ENCODE measurements at regions not wholly inside any gene's neighbourhood (a gene's known extent, or its start where the extent isn't known, plus 50 kb on each side); places are given as distances from the start of the nearest gene placed in this dataset.
"Not testable (repeated sequence)": the region's sequence is repeated elsewhere in the genome, so short reads cannot be mapped to it uniquely, and the experiment has no call there.

GRCh38 chr16:64287655-64288528 is 834.0 kb downstream of the CDH11 start:
- no peaks in the 10 kb centered on the region for H3K27me3 Mint-ChIP-seq
- H3K9me3 Mint-ChIP-seq, result peaks cover 7% of the 10 kb centered on the region
- intact Hi-C loops (cut with micrococcal nuclease), result no loop called here
- H3K4me3 Mint-ChIP-seq, result no peak overlapping the region
- H3K4me1 Mint-ChIP-seq (ENCODE audit: low read depth), result no peaks in the 10 kb centered on the region
- no peak overlapping the region for H3K27ac Mint-ChIP-seq
- no peaks in the 10 kb centered on the region for H3K36me3 Mint-ChIP-seq (ENCODE audit: low read depth)

GRCh38 chr16:64282181-64282580 is 839.7 kb downstream of the CDH11 start:
- Mint-ChIP-seq H3K27me3 (no peaks in the 10 kb centered on the region), H3K27ac (no peak overlapping the region), H3K4me1 (ENCODE audit: low read depth) (no peaks in the 10 kb centered on the region), H3K36me3 (ENCODE audit: low read depth) (no peaks in the 10 kb centered on the region), H3K9me3 (peaks cover 14% of the 10 kb centered on the region), H3K4me3 (no peak overlapping the region)
- intact Hi-C loops (cut with micrococcal nuclease), result no loop called here

DNA sequence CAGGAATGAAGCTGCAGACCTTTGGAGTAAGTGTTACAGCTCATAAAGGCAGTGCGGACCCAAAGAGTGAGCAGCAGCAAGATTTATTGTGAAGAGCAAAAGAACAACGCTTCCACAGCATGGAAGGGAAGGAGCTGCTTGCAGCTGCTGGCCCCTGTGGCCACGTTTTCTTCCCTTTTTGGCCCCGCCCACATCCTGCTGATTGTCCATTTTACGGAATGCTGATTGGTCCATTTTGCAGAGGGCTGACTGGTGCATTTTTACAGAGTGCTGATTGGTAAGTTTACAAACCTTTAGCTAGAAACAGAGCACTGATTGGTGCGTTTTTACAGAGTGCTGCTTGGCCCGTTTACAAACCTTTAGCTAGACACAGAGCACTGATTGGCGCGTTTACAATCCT is 841.5 kb downstream of the CDH11 start:
- Mint-ChIP-seq H3K27ac (no peak overlapping the region), H3K27me3 (no peaks in the 10 kb centered on the region), H3K36me3 (ENCODE audit: low read depth) (no peaks in the 10 kb centered on the region), H3K4me1 (ENCODE audit: low read depth) (no peaks in the 10 kb centered on the region), H3K4me3 (no peak overlapping the region), H3K9me3 (peaks cover 14% of the 10 kb centered on the region)
- intact Hi-C loops (cut with micrococcal nuclease), result no loop called here

GRCh38 chr16:64278196-64278595 is 843.7 kb downstream of the CDH11 start:
- Mint-ChIP-seq H3K4me1 (ENCODE audit: low read depth) (no peaks in the 10 kb centered on the region), H3K9me3 (peaks cover 7% of the 10 kb centered on the region), H3K36me3 (ENCODE audit: low read depth) (no peaks in the 10 kb centered on the region), H3K27ac (no peak overlapping the region), H3K27me3 (no peaks in the 10 kb centered on the region), H3K4me3 (no peak overlapping the region)
- intact Hi-C loops (cut with micrococcal nuclease), result no loop called here

DNA sequence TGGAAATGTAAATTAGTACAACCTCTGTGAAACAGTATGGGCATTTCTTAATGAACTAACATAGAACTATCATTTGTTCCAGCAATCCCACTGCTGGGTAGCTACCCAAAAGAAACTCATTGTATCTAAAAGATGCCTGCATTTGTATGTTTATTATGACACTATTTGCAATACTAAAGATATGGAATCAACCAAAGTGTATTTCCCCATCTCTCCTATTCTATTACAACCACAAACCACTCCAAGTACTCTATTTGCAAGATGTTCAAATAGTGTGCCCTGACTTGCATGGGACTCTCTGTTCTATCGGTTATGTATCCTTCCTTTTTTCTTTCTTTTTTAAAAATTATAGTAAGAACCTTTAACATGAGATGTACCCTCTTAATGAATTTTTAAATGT is 845.2 kb downstream of the CDH11 start:
- Mint-ChIP-seq H3K9me3 (peaks cover 13% of the 10 kb centered on the region), H3K36me3 (ENCODE audit: low read depth) (no peaks in the 10 kb centered on the region), H3K4me3 (no peak overlapping the region), H3K27ac (no peak overlapping the region), H3K27me3 (no peaks in the 10 kb centered on the region), H3K4me1 (ENCODE audit: low read depth) (no peaks in the 10 kb centered on the region)
- intact Hi-C loops (cut with micrococcal nuclease), result no loop called here

DNA sequence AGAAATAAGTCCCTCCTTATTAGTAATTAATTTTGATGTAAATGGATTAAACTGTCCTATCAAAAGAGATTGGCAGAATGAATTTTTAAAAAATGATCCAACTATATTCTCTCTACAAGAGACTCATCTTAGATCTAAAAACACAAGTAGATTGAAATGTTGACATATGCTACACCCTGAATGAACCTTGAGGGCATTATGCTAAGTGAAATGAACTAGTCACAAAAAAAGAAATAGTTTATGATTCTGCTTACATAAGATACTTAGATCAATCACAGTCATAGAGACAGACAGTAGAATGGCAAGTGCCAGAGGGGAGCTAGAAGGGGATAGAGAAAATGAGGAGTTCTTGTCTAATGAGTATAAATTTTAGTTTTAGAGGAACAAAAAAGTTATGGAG is 849.8 kb downstream of the CDH11 start:
- peaks cover 25% of the 10 kb centered on the region for H3K9me3 Mint-ChIP-seq
- H3K4me3 Mint-ChIP-seq, result no peak overlapping the region
- intact Hi-C loops (cut with micrococcal nuclease), result no loop called here
- no peaks in the 10 kb centered on the region for H3K27me3 Mint-ChIP-seq
- H3K36me3 Mint-ChIP-seq (ENCODE audit: low read depth), result no peaks in the 10 kb centered on the region
- H3K27ac Mint-ChIP-seq, result no peak overlapping the region
- no peaks in the 10 kb centered on the region for H3K4me1 Mint-ChIP-seq (ENCODE audit: low read depth)

- H3K4me1 Mint-ChIP-seq (ENCODE audit: low read depth), result no peaks in the 10 kb centered on the region
These were observed 852.1 kb downstream of the CDH11 start for GRCh38 chr16:64269756-64270155.

DNA sequence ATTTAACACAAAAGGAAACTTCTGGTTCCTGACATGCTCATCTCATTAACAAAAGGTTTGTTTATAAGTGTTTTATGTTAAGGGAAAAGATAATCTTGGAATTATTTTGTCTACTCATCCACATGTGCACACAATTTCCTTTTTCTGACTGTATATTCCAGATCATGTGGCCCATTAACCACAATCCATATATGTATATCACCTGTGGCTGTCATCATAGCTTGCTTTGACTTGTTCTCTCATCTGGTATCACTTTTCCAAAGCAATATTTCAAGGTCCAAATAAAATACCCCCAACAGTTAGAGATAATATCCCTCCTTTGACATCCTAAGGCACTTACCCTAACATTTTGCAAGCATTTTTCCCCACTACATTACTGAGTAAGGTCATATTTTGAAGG is 856.1 kb downstream of the CDH11 start:
- Mint-ChIP-seq H3K4me1 (ENCODE audit: low read depth) (no peaks in the 10 kb centered on the region), H3K27me3 (no peaks in the 10 kb centered on the region), H3K4me3 (no peak overlapping the region), H3K36me3 (ENCODE audit: low read depth) (no peaks in the 10 kb centered on the region), H3K9me3 (peaks cover 43% of the 10 kb centered on the region), H3K27ac (no peak overlapping the region)
- intact Hi-C loops (cut with micrococcal nuclease), result no loop called here

More at GRCh38 chr16:64269756-64270155, 852.1 kb downstream of the CDH11 start:
- Mint-ChIP-seq H3K27ac (no peak overlapping the region), H3K36me3 (ENCODE audit: low read depth) (no peaks in the 10 kb centered on the region), H3K4me3 (no peak overlapping the region), H3K9me3 (peaks cover 25% of the 10 kb centered on the region), H3K27me3 (no peaks in the 10 kb centered on the region)
- intact Hi-C loops (cut with micrococcal nuclease), result no loop called here

GRCh38 chr16:64260631-64261401 is 861.0 kb downstream of the CDH11 start:
- H3K27ac Mint-ChIP-seq; H3K4me3 Mint-ChIP-seq; H3K36me3 Mint-ChIP-seq (ENCODE audit: low read depth); intact Hi-C loops (cut with micrococcal nuclease); H3K4me1 Mint-ChIP-seq (ENCODE audit: low read depth); H3K27me3 Mint-ChIP-seq: not testable (repeated sequence)
- peaks cover 24% of the 10 kb centered on the region for H3K9me3 Mint-ChIP-seq

GRCh38 chr16:64254443-64255367 is 867.2 kb downstream of the CDH11 start:
- Mint-ChIP-seq H3K27ac (no peak overlapping the region), H3K36me3 (ENCODE audit: low read depth) (no peaks in the 10 kb centered on the region), H3K27me3 (no peaks in the 10 kb centered on the region), H3K4me1 (ENCODE audit: low read depth) (no peaks in the 10 kb centered on the region), H3K4me3 (no peak overlapping the region), H3K9me3 (no peaks in the 10 kb centered on the region)
- intact Hi-C loops (cut with micrococcal nuclease), result no loop called here

GRCh38 chr16:64253525-64253924 is 868.3 kb downstream of the CDH11 start:
- intact Hi-C loops (cut with micrococcal nuclease), result no loop called here
- Mint-ChIP-seq H3K27me3 (no peaks in the 10 kb centered on the region), H3K36me3 (ENCODE audit: low read depth) (no peaks in the 10 kb centered on the region), H3K9me3 (no peaks in the 10 kb centered on the region), H3K27ac (no peak overlapping the region), H3K4me3 (no peak overlapping the region), H3K4me1 (ENCODE audit: low read depth) (no peaks in the 10 kb centered on the region)

- no peaks in the 10 kb centered on the region for H3K9me3 Mint-ChIP-seq
- H3K27me3 Mint-ChIP-seq, result no peaks in the 10 kb centered on the region
- no peaks in the 10 kb centered on the region for H3K36me3 Mint-ChIP-seq (ENCODE audit: low read depth)
- no peak overlapping the region for H3K27ac Mint-ChIP-seq
- intact Hi-C loops (cut with micrococcal nuclease), result no loop called here
- no peak overlapping the region for H3K4me3 Mint-ChIP-seq
- no peaks in the 10 kb centered on the region for H3K4me1 Mint-ChIP-seq (ENCODE audit: low read depth)
These were observed 868.8 kb downstream of the CDH11 start for GRCh38 chr16:64253096-64253495.

DNA sequence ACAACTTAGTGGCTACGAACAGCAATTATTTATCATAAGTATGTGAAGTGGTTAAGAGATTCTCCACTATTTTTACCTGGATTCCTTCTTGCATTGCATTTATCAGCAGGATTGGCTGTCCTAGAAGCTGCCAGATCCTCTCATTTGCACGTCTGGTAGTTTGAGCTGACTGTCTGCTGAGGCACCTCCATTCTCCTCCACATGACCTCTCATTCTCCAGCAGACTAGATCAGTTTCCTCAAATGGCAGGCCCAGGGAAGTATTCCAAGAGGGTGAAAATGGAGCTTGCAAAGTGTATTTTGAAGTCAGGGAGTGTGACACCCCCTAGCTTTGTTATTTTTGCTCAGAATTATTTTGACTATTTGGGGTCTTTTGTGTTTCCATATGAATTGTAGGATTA is 870.1 kb downstream of the CDH11 start:
- no peaks in the 10 kb centered on the region for H3K36me3 Mint-ChIP-seq (ENCODE audit: low read depth)
- no peak overlapping the region for H3K4me3 Mint-ChIP-seq
- no peaks in the 10 kb centered on the region for H3K27me3 Mint-ChIP-seq
- H3K27ac Mint-ChIP-seq, result no peak overlapping the region
- intact Hi-C loops (cut with micrococcal nuclease), result no loop called here
- no peaks in the 10 kb centered on the region for H3K9me3 Mint-ChIP-seq
- H3K4me1 Mint-ChIP-seq (ENCODE audit: low read depth), result no peaks in the 10 kb centered on the region

GRCh38 chr16:64250866-64251265 is 871.0 kb downstream of the CDH11 start:
- intact Hi-C loops (cut with micrococcal nuclease), result no loop called here
- Mint-ChIP-seq H3K9me3 (no peaks in the 10 kb centered on the region), H3K36me3 (ENCODE audit: low read depth) (no peaks in the 10 kb centered on the region), H3K27me3 (no peaks in the 10 kb centered on the region), H3K4me3 (no peak overlapping the region), H3K27ac (no peak overlapping the region), H3K4me1 (ENCODE audit: low read depth) (no peaks in the 10 kb centered on the region)
